Right lobe of liver (tissue), 4 donors: ENCODE measurements at regions not wholly inside any gene's neighbourhood (a gene's known extent, or its start where the extent isn't known, plus 50 kb on each side); places are given as distances from the start of the nearest gene placed in this dataset.

ENCODE experiments used
- CTCF ChIP-seq, 4 donors: fragments of 200-600 bp in 3 of 4; fragments of 450-650 bp in 1 of 4; IDR thresholded peaks; one replicate each; pipeline versions ENCODE4 v1.5.1 to v1.8.0; 2016 to 2022; ENCODE audit warnings: antibody characterized with exemption in 4 of 4, mild to moderate bottlenecking in 2 of 4
- POLR2A ChIP-seq: fragments of 450-650 bp; IDR thresholded peaks from one replicate; pipeline ENCODE4 v1.6.1; 2017; ENCODE audit warnings: antibody characterized with exemption, mild to moderate bottlenecking
- donor health status: DM: no; HTN: no; CAD: no.
- donor health status: DM: no; HTN: no; CAD: no.
- donor health status: DM: no; HTN: yes; CAD: no.

- no peak for TF ChIP-seq CTCF (IDR thresholded peaks at IDR 0.05)
- no peak for TF ChIP-seq POLR2A
Measured at GRCh38 chr2:241993386-241994005, 124.0 kb downstream of the RTP5 start.
